GM12891 (cell line): ENCODE measurements at regions not wholly inside any gene's neighbourhood (a gene's known extent, or its start where the extent isn't known, plus 50 kb on each side); places are given as distances from the start of the nearest gene placed in this dataset.

Source experiments
- PAX5 ChIP-seq: IDR thresholded peaks from 2 replicates; pipeline ENCODE4 v1.6.1; 2011; ENCODE audit warnings: low read length, moderate library complexity, mild to moderate bottlenecking; ENCODE audit not compliant: insufficient read depth, severe bottlenecking
- POLR2A ChIP-seq: IDR thresholded peaks from 2 replicates; pipeline ENCODE4 v1.6.1; 2011; ENCODE audit warnings: low read depth, low read length, control low read depth
- POLR2AphosphoS5 ChIP-seq: IDR thresholded peaks from 2 replicates; pipeline ENCODE4 v1.6.1; 2011; ENCODE audit warnings: low read depth, low read length, control low read depth
- POU2F2 ChIP-seq: IDR thresholded peaks from 2 replicates; pipeline ENCODE4 v1.6.1; 2011; ENCODE audit warnings: low read depth, mild to moderate bottlenecking, control low read depth, low read length, moderate library complexity
- SPI1 ChIP-seq: IDR thresholded peaks from 2 replicates; pipeline ENCODE4 v1.6.1; 2011; ENCODE audit warnings: low read depth, low read length, control low read depth
- TAF1 ChIP-seq: IDR thresholded peaks from 2 replicates; pipeline ENCODE4 v1.6.1; 2011; ENCODE audit warnings: low read depth, low read length, control low read depth

GRCh38 chr5:96142786-96143434 lies 181.3 kb upstream of the ELL2 start:
- no peak for TF ChIP-seq POLR2A
- TF ChIP-seq POLR2AphosphoS5 = no peak
- TF ChIP-seq SPI1 = 0 out of 2 replicates have a peak, but pooled peaks have one; percentile 6
- TF ChIP-seq PAX5 = no peak
- no peak for TF ChIP-seq TAF1
- TF ChIP-seq POU2F2 = no peak
